Glomerular endothelial cell (primary cell): ENCODE measurements at regions not wholly inside any gene's neighbourhood (a gene's known extent, or its start where the extent isn't known, plus 50 kb on each side); places are given as distances from the start of the nearest gene placed in this dataset.

Source experiments
- DNase-seq: peaks from one replicate; pipeline ENCODE4 v3.0.0-alpha.2; 2011; ENCODE audit warnings: low read depth, low spot score; ENCODE audit errors: extremely low read depth

GRCh38 chr13:44170731-44171130 lies 202.9 kb upstream of the SERP2 start:
- no peak for DNase-seq

- DNase-seq, result no peak
Observed at GRCh38 chr13:44171156-44171555, 202.5 kb upstream of the SERP2 start.

- DNase-seq, result no peak
Observed at GRCh38 chr13:44171861-44172260, 201.8 kb upstream of the SERP2 start.

- DNase-seq, result no peak
Observed at GRCh38 chr13:44172281-44172810, 201.3 kb upstream of the SERP2 start.

- DNase-seq, result no peak
Observed at GRCh38 chr13:44174769-44175425, 198.7 kb upstream of the SERP2 start.

GRCh38 chr13:44176173-44176572 lies 197.5 kb upstream of the SERP2 start:
- DNase-seq, result no peak

- no peak for DNase-seq
Observed at GRCh38 chr13:44180876-44181536, 192.6 kb upstream of the SERP2 start.

- DNase-seq, result no peak
Observed at GRCh38 chr13:44181931-44182330, 191.7 kb upstream of the SERP2 start.

- no peak for DNase-seq
Observed at GRCh38 chr13:44184740-44185139, 188.9 kb upstream of the SERP2 start.

- no peak for DNase-seq
Observed at GRCh38 chr13:44188257-44188656, 185.4 kb upstream of the SERP2 start.

GRCh38 chr13:44189085-44189484 lies 184.5 kb upstream of the SERP2 start:
- no peak for DNase-seq

- DNase-seq, result no peak
Observed at GRCh38 chr13:44191103-44191502, 182.5 kb upstream of the SERP2 start.

- peak; percentile 36 for DNase-seq
Observed at GRCh38 chr13:44191504-44192171, 182.0 kb upstream of the SERP2 start.

- no peak for DNase-seq
Observed at GRCh38 chr13:44193731-44194130, 179.9 kb upstream of the SERP2 start.

- no peak for DNase-seq
Observed at GRCh38 chr13:44195245-44195644, 178.4 kb upstream of the SERP2 start.

- DNase-seq, result no peak
Observed at GRCh38 chr13:44196196-44196751, 177.3 kb upstream of the SERP2 start.

- no peak for DNase-seq
Observed at GRCh38 chr13:44197791-44198770, 175.5 kb upstream of the SERP2 start.

GRCh38 chr13:44198826-44199225 lies 174.8 kb upstream of the SERP2 start:
- DNase-seq, result no peak

- no peak for DNase-seq
Observed at GRCh38 chr13:44199627-44200207, 173.9 kb upstream of the SERP2 start.

- no peak for DNase-seq
Observed at GRCh38 chr13:44206434-44206833, 167.2 kb upstream of the SERP2 start.
